GM12878 (cell line): ENCODE measurements at regions not wholly inside any gene's neighbourhood (a gene's known extent, or its start where the extent isn't known, plus 50 kb on each side); places are given as distances from the start of the nearest gene placed in this dataset.

Experiments
- ATAC-seq: fragments of 200-7000 bp; cut with Tn5 transposase; 3 replicates; pipeline ENCODE4 v1.9.1; 2020; ENCODE audit warnings: mild to moderate bottlenecking, moderate library complexity
- BruUV-seq: library from RNA; stranded (reverse); fragments of 400-500 nt; replicated peaks from 2 replicates; lab custom pipeline; 2021; lab: Mats Ljungman, UMichigan
- CTCF ChIA-PET: fragments of 300-600 bp; sonication (Branson Sonifier 250); formaldehyde crosslinking; extraction: SDS; loops from one replicate; lab custom pipeline; 2021; ENCODE audit warnings: inconsistent platforms; lab: Yijun Ruan, JAX
- POLR2A ChIA-PET: fragments of 350-600 bp; formaldehyde crosslinking; extraction: SDS; loops from one replicate; lab custom pipeline; 2021; ENCODE audit warnings: inconsistent platforms; lab: Charles Lee
- RAD21 ChIA-PET: fragments of 300-600 bp; sonication (Branson Sonifier 250); formaldehyde crosslinking; loops from one replicate; lab custom pipeline; 2023; ENCODE audit warnings: antibody characterized with exemption; ENCODE audit not compliant: unreplicated experiment; lab: Charles Lee
- SMC1A ChIA-PET: fragments of 300-600 bp; sonication (Branson Sonifier 250); formaldehyde crosslinking; loops from one replicate; lab custom pipeline; 2023; ENCODE audit not compliant: unreplicated experiment, uncharacterized antibody; lab: Charles Lee
- DNase-seq: peaks from one replicate; pipeline ENCODE4 v3.0.0-alpha.2; 2011; ENCODE audit warnings: low read depth, low spot score
- FAIRE-seq: peaks from 3 replicates; lab custom pipeline; 2011; peaks lifted over from hg19 to GRCh38; lab: Jason Lieb, UNC
- H2AFZ ChIP-seq: 2 replicates; pipeline ENCODE4 v1.6.0; 2011; ENCODE audit warnings: low read depth, low read length, control low read depth; ENCODE audit not compliant: control insufficient read depth
- H3K27ac ChIP-seq: 2 replicates; pipeline ENCODE4 v1.5.1; 2011; ENCODE audit warnings: control low read depth; ENCODE audit not compliant: control insufficient read depth, insufficient read depth
- H3K27me3 ChIP-seq, 2 experiments: replicated peaks in 1 of 2; 2 replicates each; pipeline versions ENCODE4 v1.6.0 to v1.6.1; 2011; ENCODE audit warnings: low read length in 1 of 2; ENCODE audit not compliant: control insufficient read depth in 2 of 2, insufficient read depth in 2 of 2
- H3K36me3 ChIP-seq, 2 experiments: 2 replicates each; pipeline ENCODE4 v1.5.1; 2011; ENCODE audit warnings: low read length in 1 of 2; ENCODE audit not compliant: control insufficient read depth in 2 of 2, insufficient read depth in 2 of 2
- H3K4me1 ChIP-seq: 2 replicates; pipeline ENCODE4 v1.6.1; 2011; ENCODE audit warnings: mild to moderate bottlenecking, low read length, moderate library complexity, mixed read lengths; ENCODE audit not compliant: control insufficient read depth, insufficient read depth
- H3K4me2 ChIP-seq: 2 replicates; pipeline ENCODE4 v1.6.0; 2011; ENCODE audit warnings: control low read depth; ENCODE audit not compliant: control insufficient read depth, insufficient read depth
- H3K4me3 ChIP-seq: fragments of 200-600 bp; sonication (generic); 2 replicates; pipeline ENCODE4 v1.5.1; 2016
- H3K79me2 ChIP-seq: 2 replicates; pipeline ENCODE4 v1.6.0; 2011; ENCODE audit warnings: low read length; ENCODE audit not compliant: control insufficient read depth, insufficient read depth
- H3K9ac ChIP-seq: 2 replicates; pipeline ENCODE4 v1.8.0; 2011; ENCODE audit warnings: low read length, control low read depth, mixed read lengths; ENCODE audit not compliant: control insufficient read depth, insufficient read depth
- H3K9me3 ChIP-seq: replicated peaks from 3 replicates; pipeline ENCODE4 v1.5.1; 2011; ENCODE audit warnings: mild to moderate bottlenecking, low read length; ENCODE audit not compliant: control insufficient read depth, insufficient read depth
- H4K20me1 ChIP-seq: 2 replicates; pipeline ENCODE4 v1.6.0; 2011; ENCODE audit not compliant: control insufficient read depth, insufficient read depth
- BACH1 ChIP-seq: fragments of 450-650 bp; IDR thresholded peaks from 2 replicates; pipeline ENCODE4 v1.6.1; 2017; ENCODE audit warnings: mild to moderate bottlenecking, borderline replicate concordance
- BCL11A ChIP-seq: IDR thresholded peaks from 2 replicates; pipeline ENCODE4 v1.6.1; 2011; ENCODE audit warnings: low read depth, low read length
- MEF2B ChIP-seq: fragments of 450-650 bp; IDR thresholded peaks from 2 replicates; pipeline ENCODE4 v1.6.1; 2018; ENCODE audit warnings: mild to moderate bottlenecking, moderate library complexity; ENCODE audit not compliant: partially characterized antibody, poor library complexity, severe bottlenecking
- POLR2A ChIP-seq: IDR thresholded peaks from 2 replicates; pipeline ENCODE4 v1.6.1; 2011; ENCODE audit warnings: low read depth, mild to moderate bottlenecking, low read length
- POU2F2 ChIP-seq: IDR thresholded peaks from 3 replicates; pipeline ENCODE4 v1.6.1; 2011; ENCODE audit warnings: low read depth, mild to moderate bottlenecking, low read length, borderline replicate concordance
- RUNX3 ChIP-seq: IDR thresholded peaks from 2 replicates; pipeline ENCODE4 v1.6.1; 2012; ENCODE audit warnings: low read length, inconsistent platforms
- SUZ12 ChIP-seq: fragments of 200-600 bp; sonication (generic); IDR thresholded peaks from one replicate; pipeline ENCODE4 v1.6.1; 2018; ENCODE audit warnings: antibody characterized with exemption, mild to moderate bottlenecking; ENCODE audit not compliant: unreplicated experiment
- USF1 ChIP-seq: IDR thresholded peaks from 2 replicates; pipeline ENCODE4 v1.6.1; 2011; ENCODE audit warnings: borderline replicate concordance, low read depth, mild to moderate bottlenecking, moderate library complexity, mixed read lengths, low read length; ENCODE audit not compliant: insufficient read depth; ENCODE audit errors: extremely low read length
- ZBTB4 ChIP-seq: fragments of 450-650 bp; formaldehyde crosslinking; IDR thresholded peaks from 2 replicates; pipeline ENCODE4 v1.4.0; 2022; ENCODE audit warnings: mild to moderate bottlenecking, moderate library complexity
- WGBS: methylation state at CpG from one replicate; pipeline ENCODE4 v1.1.6; 2016; ENCODE audit warnings: low lambda C conversion rate; ENCODE audit not compliant: insufficient replicate concordance, insufficient coverage; ENCODE audit errors: missing lambda C conversion rate; 5-methylcytosine and 5-hydroxymethylcytosine counted together
- in situ Hi-C: fragments of 300-500 bp; cut with MboI; formaldehyde crosslinking; loops from 9 replicates; pipeline ENCODE4 v1.14.3; 2018; ENCODE audit warnings: mixed read lengths
- intact Hi-C: fragments of 100-400 bp; cut with micrococcal nuclease; formaldehyde crosslinking; loops from one replicate; pipeline ENCODE4 v1.14.2; 2022; ENCODE audit not compliant: unreplicated experiment
- TF ChIP-seq, protein P1 (sequence below): IDR thresholded peaks from 2 replicates; pipeline ENCODE4 v1.6.1; 2011; ENCODE audit warnings: low read depth, mild to moderate bottlenecking, low read length, moderate library complexity, borderline replicate concordance; ENCODE audit errors: extremely low read depth
- TF ChIP-seq, protein P2 (sequence below): IDR thresholded peaks from 2 replicates; pipeline ENCODE4 v1.6.1; 2012; ENCODE audit warnings: low read depth, low read length, improper control_type of control experiment
- TF ChIP-seq, protein P3 (sequence below): fragments of 450-650 bp; IDR thresholded peaks from 2 replicates; pipeline ENCODE4 v1.6.1; 2016; ENCODE audit warnings: mild to moderate bottlenecking

DNA sequence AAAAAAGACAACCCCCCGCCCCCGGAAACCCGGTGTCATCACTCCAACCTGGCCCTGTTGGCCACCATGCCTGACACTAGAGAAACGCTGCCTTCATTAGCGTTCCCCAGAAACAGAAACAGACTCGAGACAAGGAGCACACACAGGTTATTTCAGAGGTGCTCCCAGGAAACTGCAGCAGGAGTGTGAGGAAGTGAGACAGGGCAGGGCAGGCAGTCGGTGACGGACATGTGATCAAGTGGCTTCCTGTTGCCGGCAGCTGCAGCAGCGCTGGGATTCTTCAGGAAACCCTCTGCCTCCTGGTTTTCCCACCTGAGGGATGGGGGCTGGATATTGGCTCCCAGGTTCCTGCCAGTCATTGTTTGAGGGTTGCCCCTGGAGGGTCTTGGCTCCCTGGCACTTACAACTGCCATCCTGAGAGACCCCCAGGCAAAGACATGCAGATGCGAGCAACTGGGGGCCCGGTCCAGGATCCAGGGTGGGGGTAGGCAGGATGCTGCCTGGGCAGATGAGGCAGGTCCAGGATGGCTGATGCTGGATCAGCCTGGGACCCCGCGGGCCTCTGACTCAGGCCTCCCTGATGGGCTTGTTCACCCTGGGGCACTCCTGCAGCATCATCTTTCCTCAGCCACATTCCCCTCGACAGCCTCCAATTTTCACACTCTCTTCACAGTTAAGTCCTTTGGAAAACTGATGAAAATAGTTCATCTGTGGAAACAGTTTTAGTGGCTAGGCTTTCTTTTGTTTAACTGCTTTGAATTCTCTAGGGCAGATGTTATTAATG, 150.7 kb upstream of the SYNDIG1 start (continued):
- no peak for TF ChIP-seq BCL11A
- TF ChIP-seq, protein P1, sequence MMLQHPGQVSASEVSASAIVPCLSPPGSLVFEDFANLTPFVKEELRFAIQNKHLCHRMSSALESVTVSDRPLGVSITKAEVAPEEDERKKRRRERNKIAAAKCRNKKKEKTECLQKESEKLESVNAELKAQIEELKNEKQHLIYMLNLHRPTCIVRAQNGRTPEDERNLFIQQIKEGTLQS = no peak
- TF ChIP-seq POLR2A = no peak
- TF ChIP-seq, protein P2, sequence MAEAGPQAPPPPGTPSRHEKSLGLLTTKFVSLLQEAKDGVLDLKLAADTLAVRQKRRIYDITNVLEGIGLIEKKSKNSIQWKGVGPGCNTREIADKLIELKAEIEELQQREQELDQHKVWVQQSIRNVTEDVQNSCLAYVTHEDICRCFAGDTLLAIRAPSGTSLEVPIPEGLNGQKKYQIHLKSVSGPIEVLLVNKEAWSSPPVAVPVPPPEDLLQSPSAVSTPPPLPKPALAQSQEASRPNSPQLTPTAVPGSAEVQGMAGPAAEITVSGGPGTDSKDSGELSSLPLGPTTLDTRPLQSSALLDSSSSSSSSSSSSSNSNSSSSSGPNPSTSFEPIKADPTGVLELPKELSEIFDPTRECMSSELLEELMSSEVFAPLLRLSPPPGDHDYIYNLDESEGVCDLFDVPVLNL = no peak

DNA sequence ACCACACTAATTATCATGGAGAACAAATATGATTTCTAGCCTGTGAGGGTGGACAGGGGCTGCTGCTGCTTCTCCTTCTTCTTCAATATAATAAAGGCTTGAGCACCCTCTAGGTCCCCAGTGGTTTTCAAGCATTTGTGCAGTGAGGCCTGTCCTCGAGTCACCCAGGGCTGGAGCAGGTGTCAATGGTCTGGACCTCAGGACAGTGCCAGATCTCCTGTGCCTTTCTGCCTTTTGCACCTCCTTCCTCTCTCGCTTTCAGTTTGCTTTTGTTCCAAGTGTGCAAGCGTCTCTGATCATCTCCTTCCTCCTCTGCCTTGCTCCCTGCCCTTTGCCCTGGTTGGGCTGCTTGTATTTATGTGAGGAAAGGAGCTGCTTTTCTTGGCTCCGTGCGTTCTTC, 152.2 kb upstream of the SYNDIG1 start:
- Histone ChIP-seq H3K79me2 (no peaks in the 10 kb centered on the region), H3K9ac (no peak overlapping the region), H3K4me1 (no peaks in the 10 kb centered on the region), H2AFZ (no peak overlapping the region), H3K27me3 (no peaks in the 10 kb centered on the region), H3K27ac (no peak overlapping the region), H4K20me1 (no peaks in the 10 kb centered on the region), H3K4me3 (no peak overlapping the region), H3K4me2 (no peak overlapping the region), H3K9me3 (no peaks in the 10 kb centered on the region), H3K36me3 (no peaks in the 10 kb centered on the region)
- in situ Hi-C loops = no loop called here
- no TSS peak for BruUV-seq
- TF ChIP-seq, protein P3, sequence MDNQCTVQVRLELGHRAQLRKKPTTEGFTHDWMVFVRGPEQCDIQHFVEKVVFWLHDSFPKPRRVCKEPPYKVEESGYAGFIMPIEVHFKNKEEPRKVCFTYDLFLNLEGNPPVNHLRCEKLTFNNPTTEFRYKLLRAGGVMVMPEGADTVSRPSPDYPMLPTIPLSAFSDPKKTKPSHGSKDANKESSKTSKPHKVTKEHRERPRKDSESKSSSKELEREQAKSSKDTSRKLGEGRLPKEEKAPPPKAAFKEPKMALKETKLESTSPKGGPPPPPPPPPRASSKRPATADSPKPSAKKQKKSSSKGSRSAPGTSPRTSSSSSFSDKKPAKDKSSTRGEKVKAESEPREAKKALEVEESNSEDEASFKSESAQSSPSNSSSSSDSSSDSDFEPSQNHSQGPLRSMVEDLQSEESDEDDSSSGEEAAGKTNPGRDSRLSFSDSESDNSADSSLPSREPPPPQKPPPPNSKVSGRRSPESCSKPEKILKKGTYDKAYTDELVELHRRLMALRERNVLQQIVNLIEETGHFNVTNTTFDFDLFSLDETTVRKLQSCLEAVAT = no peak
- TF ChIP-seq RUNX3 (no peak), ZBTB4 (no peak), BCL11A (no peak), SUZ12 (no peak), BACH1 (no peak), MEF2B (no peak), USF1 (no peak), POU2F2 (no peak)
- ATAC-seq (no peak), FAIRE-seq (no peak), DNase-seq (no peak)
- intact Hi-C loops = no loop called here
- ChIA-PET POLR2A (no interaction called here), SMC1A (no interaction called here), CTCF (no interaction called here), RAD21 (no interaction called here)
- 1% methylated on average over 5 of the region's 5 CpGs for WGBS
